CD14-positive monocyte (primary cell): ENCODE measurements at regions not wholly inside any gene's neighbourhood (a gene's known extent, or its start where the extent isn't known, plus 50 kb on each side); places are given as distances from the start of the nearest gene placed in this dataset.

Experiments used
- DNase-seq, 3 donors: peaks; one replicate each; pipeline ENCODE4 v3.0.0-alpha.2; 2011 to 2022
- H2AFZ ChIP-seq: 2 replicates; pipeline ENCODE4 v1.6.0; 2012; ENCODE audit warnings: mild to moderate bottlenecking, low read depth, low read length, inconsistent platforms; ENCODE audit not compliant: insufficient read depth, poor library complexity, severe bottlenecking
- H3K27ac ChIP-seq, 2 donors: 1 replicate in 1 of 2; 2 replicates in 1 of 2; pipeline ENCODE4 v1.5.1; 2012 to 2013; ENCODE audit warnings: low read length in 2 of 2, control low read depth in 1 of 2, inconsistent platforms in 1 of 2, low read depth in 1 of 2, mild to moderate bottlenecking in 1 of 2
- H3K27me3 ChIP-seq, 2 donors: one replicate each; pipeline versions ENCODE4 v1.6.0 to v1.6.1; 2011 to 2013; ENCODE audit warnings: low read length in 2 of 2; ENCODE audit not compliant: control insufficient read depth in 2 of 2, insufficient read depth in 2 of 2
- H3K36me3 ChIP-seq, 2 donors: replicated peaks in 1 of 2; 1 replicate in 1 of 2; 2 replicates in 1 of 2; pipeline versions ENCODE4 v1.5.1 to v1.6.1; 2012 to 2013; ENCODE audit warnings: low read length in 2 of 2, control low read depth in 1 of 2, inconsistent platforms in 1 of 2, mild to moderate bottlenecking in 1 of 2; ENCODE audit not compliant: insufficient read depth in 2 of 2, control insufficient read depth in 1 of 2
- H3K4me1 ChIP-seq, 2 donors: 1 replicate in 1 of 2; 2 replicates in 1 of 2; pipeline versions ENCODE4 v1.5.1 to v1.6.1; 2012 to 2013; ENCODE audit warnings: low read length in 2 of 2, control low read depth in 1 of 2, inconsistent platforms in 1 of 2, mild to moderate bottlenecking in 1 of 2, moderate library complexity in 1 of 2; ENCODE audit not compliant: insufficient read depth in 2 of 2, control insufficient read depth in 1 of 2
- H3K4me2 ChIP-seq: replicated peaks from 2 replicates; pipeline ENCODE3; 2012; ENCODE audit warnings: low read length, moderate library complexity, mild to moderate bottlenecking; ENCODE audit not compliant: poor library complexity, severe bottlenecking; ENCODE audit errors: extremely low read depth
- H3K4me3 ChIP-seq, 3 experiments: fragments of 200-600 bp in 1 of 3; sonication (generic) in 1 of 3; replicated peaks in 1 of 3; 1 replicate in 2 of 3; 2 replicates in 1 of 3; pipeline ENCODE4 v1.5.1; 2011 to 2013; ENCODE audit warnings: low read length in 3 of 3, mild to moderate bottlenecking in 3 of 3, control low read depth in 2 of 3, low read depth in 2 of 3, inconsistent platforms in 1 of 3, moderate library complexity in 1 of 3
- H3K79me2 ChIP-seq: 2 replicates; pipeline ENCODE4 v1.6.0; 2012; ENCODE audit warnings: mild to moderate bottlenecking, control low read depth, inconsistent platforms, low read length, moderate library complexity; ENCODE audit not compliant: insufficient read depth
- H3K9ac ChIP-seq: 2 replicates; pipeline ENCODE4 v1.6.0; 2017; ENCODE audit warnings: low read length, mild to moderate bottlenecking; ENCODE audit not compliant: insufficient read depth, poor library complexity, severe bottlenecking
- H3K9me3 ChIP-seq, 2 donors: replicated peaks in 1 of 2; 1 replicate in 1 of 2; 2 replicates in 1 of 2; pipeline versions ENCODE4 v1.5.1 to v1.6.1; 2012 to 2013; ENCODE audit warnings: low read length in 2 of 2, control low read depth in 1 of 2; ENCODE audit not compliant: control insufficient read depth in 1 of 2, insufficient read depth in 1 of 2
- H4K20me1 ChIP-seq: 2 replicates; pipeline ENCODE4 v1.6.0; 2012; ENCODE audit warnings: mild to moderate bottlenecking, low read length, control low read depth, moderate library complexity; ENCODE audit not compliant: insufficient read depth
- H3K27ac Mint-ChIP-seq, 7 donors: one replicate each; pipeline ENCODE4 v1.8.0; 2020; ENCODE audit warnings: mild to moderate bottlenecking in 7 of 7, mixed read lengths in 7 of 7, moderate library complexity in 6 of 7, inconsistent platforms in 2 of 7
- H3K27me3 Mint-ChIP-seq, 3 donors: one replicate each; pipeline ENCODE4 v1.8.0; 2021 to 2022; ENCODE audit warnings: low read depth in 3 of 3, mild to moderate bottlenecking in 3 of 3, mixed read lengths in 3 of 3, moderate library complexity in 3 of 3, inconsistent platforms in 1 of 3
- H3K36me3 Mint-ChIP-seq, 2 donors: one replicate each; pipeline ENCODE4 v1.8.0; 2020; ENCODE audit warnings: mixed read lengths in 2 of 2, inconsistent platforms in 1 of 2, mild to moderate bottlenecking in 1 of 2
- H3K4me1 Mint-ChIP-seq: one replicate; pipeline ENCODE4 v1.8.0; 2020; ENCODE audit warnings: mild to moderate bottlenecking, mixed read lengths
- H3K4me3 Mint-ChIP-seq, 2 donors: one replicate each; pipeline ENCODE4 v1.8.0; 2020; ENCODE audit warnings: mild to moderate bottlenecking in 2 of 2, mixed read lengths in 2 of 2, moderate library complexity in 1 of 2
- H3K9me3 Mint-ChIP-seq, 7 donors: one replicate each; pipeline ENCODE4 v1.8.0; 2020 to 2022; ENCODE audit warnings: mixed read lengths in 7 of 7, mild to moderate bottlenecking in 6 of 7, moderate library complexity in 6 of 7, inconsistent platforms in 2 of 7
- CTCF ChIP-seq: fragments of 200-600 bp; IDR thresholded peaks from one replicate; pipeline ENCODE4 v1.8.0; 2022; ENCODE audit warnings: antibody characterized with exemption, mild to moderate bottlenecking
- WGBS: methylation state at CpG from one replicate; pipeline ENCODE4 v1.1.5; 2013; ENCODE audit warnings: missing lambda C conversion rate; ENCODE audit not compliant: insufficient coverage; 5-methylcytosine and 5-hydroxymethylcytosine counted together
- intact Hi-C, 2 donors: fragments of 100-400 bp; cut with micrococcal nuclease; formaldehyde crosslinking; loops; one replicate each; pipeline versions ENCODE4 v1.15.0 to v1.15.1; 2023

GRCh38 chr3:139157161-139157932 is 112.7 kb upstream of the PRR23C start:
- Histone ChIP-seq H3K4me3 (no peak overlapping the region), H3K27me3 (no peaks in the 10 kb centered on the region), H3K79me2 (no peaks in the 10 kb centered on the region), H3K4me2 (no peak overlapping the region), H3K9ac (no peak overlapping the region), H3K27ac (no peak overlapping the region), H3K9me3 (no peaks in the 10 kb centered on the region), H4K20me1 (no peaks in the 10 kb centered on the region), H3K4me1 (no peaks in the 10 kb centered on the region), H2AFZ (no peak overlapping the region), H3K36me3 (no peaks in the 10 kb centered on the region)
- intact Hi-C loops: no loop called here
- no peak for DNase-seq
- TF ChIP-seq CTCF: no peak
- Mint-ChIP-seq H3K27me3 (peaks cover 2 to 6% (median 2%) of the 10 kb centered on the region in 3 donors), H3K9me3 (peaks cover 0 to 3% (median 0%) of the 10 kb centered on the region in 7 donors), H3K36me3 (no peaks in the 10 kb centered on the region), H3K27ac (no peak overlapping the region), H3K4me1 (no peaks in the 10 kb centered on the region), H3K4me3 (no peak overlapping the region)
- WGBS: 84% methylated on average over 7 of the region's 10 CpGs

GRCh38 chr3:139159356-139159755 is 114.7 kb upstream of the PRR23C start:
- Histone ChIP-seq H2AFZ (no peak overlapping the region), H3K9ac (no peak overlapping the region), H3K36me3 (no peaks in the 10 kb centered on the region), H4K20me1 (no peaks in the 10 kb centered on the region), H3K79me2 (no peaks in the 10 kb centered on the region), H3K4me1 (no peaks in the 10 kb centered on the region), H3K4me2 (no peak overlapping the region), H3K27ac (no peak overlapping the region), H3K9me3 (no peaks in the 10 kb centered on the region), H3K27me3 (no peaks in the 10 kb centered on the region), H3K4me3 (no peak overlapping the region)
- Mint-ChIP-seq H3K36me3 (no peaks in the 10 kb centered on the region), H3K9me3 (peaks cover 0 to 3% (median 0%) of the 10 kb centered on the region in 7 donors), H3K27ac (no peak overlapping the region), H3K4me1 (no peaks in the 10 kb centered on the region), H3K4me3 (no peak overlapping the region), H3K27me3 (peaks cover 2 to 6% (median 2%) of the 10 kb centered on the region in 3 donors)
- no CpG with 5 or more reads among the region's 3 CpGs for WGBS
- no peak for DNase-seq
- intact Hi-C loops: no loop called here
- no peak for TF ChIP-seq CTCF
